Keratinocyte (primary cell): ENCODE measurements at regions not wholly inside any gene's neighbourhood (a gene's known extent, or its start where the extent isn't known, plus 50 kb on each side); places are given as distances from the start of the nearest gene placed in this dataset.

Source experiments
- DNase-seq: peaks from one replicate; pipeline ENCODE4 v3.0.0-alpha.2; 2011; ENCODE audit warnings: low read depth, missing footprints, low spot score
- FAIRE-seq: peaks from 2 replicates; lab custom pipeline; 2011; peaks lifted over from hg19 to GRCh38; lab: Jason Lieb, UNC
- H2AFZ ChIP-seq: 2 replicates; pipeline ENCODE4 v1.6.0; 2012; ENCODE audit warnings: low read length, control low read depth, inconsistent platforms; ENCODE audit not compliant: control insufficient read depth
- H3K27ac ChIP-seq: 2 replicates; pipeline ENCODE4 v1.5.1; 2011; ENCODE audit warnings: low read length; ENCODE audit not compliant: control insufficient read depth, insufficient read depth
- H3K27me3 ChIP-seq: 3 replicates; pipeline ENCODE4 v1.6.0; 2011; ENCODE audit warnings: low read length; ENCODE audit not compliant: control insufficient read depth, insufficient read depth; ENCODE audit errors: extremely low read depth
- H3K36me3 ChIP-seq, 2 experiments: 2 replicates in 1 of 2; 3 replicates in 1 of 2; pipeline ENCODE4 v1.5.1; 2011; ENCODE audit warnings: low read length in 2 of 2, mild to moderate bottlenecking in 1 of 2; ENCODE audit not compliant: control insufficient read depth in 2 of 2, insufficient read depth in 2 of 2; ENCODE audit errors: extremely low read depth in 1 of 2
- H3K4me1 ChIP-seq: 3 replicates; pipeline ENCODE4 v1.5.1; 2011; ENCODE audit warnings: low read length; ENCODE audit not compliant: control insufficient read depth, insufficient read depth; ENCODE audit errors: extremely low read depth
- H3K4me2 ChIP-seq: 3 replicates; pipeline ENCODE4 v1.6.0; 2011; ENCODE audit warnings: low read depth, low read length; ENCODE audit not compliant: control insufficient read depth, insufficient read depth; ENCODE audit errors: extremely low read depth
- H3K4me3 ChIP-seq, 3 experiments: fragments of 200-600 bp in 1 of 3; sonication (generic) in 1 of 3; 2 replicates in 2 of 3; 3 replicates in 1 of 3; pipeline ENCODE4 v1.5.1; 2011 to 2016; ENCODE audit warnings: low read length in 3 of 3, mild to moderate bottlenecking in 3 of 3, control low read depth in 2 of 3, inconsistent platforms in 1 of 3, low read depth in 1 of 3, mixed read lengths in 1 of 3, mixed run types in 1 of 3, moderate library complexity in 1 of 3; ENCODE audit not compliant: control insufficient read depth in 2 of 3, insufficient read depth in 2 of 3; ENCODE audit errors: extremely low read depth in 1 of 3
- H3K79me2 ChIP-seq: 2 replicates; pipeline ENCODE4 v1.6.0; 2012; ENCODE audit warnings: low read length; ENCODE audit not compliant: control insufficient read depth, insufficient read depth
- H3K9ac ChIP-seq: 3 replicates; pipeline ENCODE4 v1.6.0; 2011; ENCODE audit warnings: low read length; ENCODE audit not compliant: control insufficient read depth, insufficient read depth; ENCODE audit errors: extremely low read depth
- H3K9me1 ChIP-seq: 3 replicates; pipeline ENCODE4 v1.6.0; 2011; ENCODE audit warnings: low read length; ENCODE audit not compliant: control insufficient read depth, insufficient read depth; ENCODE audit errors: extremely low read depth
- H3K9me3 ChIP-seq: 2 replicates; pipeline ENCODE4 v1.5.1; 2012; ENCODE audit warnings: low read depth, low read length; ENCODE audit not compliant: control insufficient read depth
- H4K20me1 ChIP-seq: 3 replicates; pipeline ENCODE4 v1.6.0; 2011; ENCODE audit warnings: low read length; ENCODE audit not compliant: control insufficient read depth, insufficient read depth; ENCODE audit errors: extremely low read depth
- EZH2 ChIP-seq: IDR thresholded peaks from one replicate; pipeline ENCODE4 v1.6.1; 2012; ENCODE audit warnings: inconsistent platforms, mild to moderate bottlenecking, low read length, moderate library complexity
- dilution Hi-C: fragments of 300-500 bp; cut with MboI; formaldehyde crosslinking; loops from one replicate; pipeline ENCODE4 v1.7.0; 2020; ENCODE audit warnings: low sequenced_read_pairs; ENCODE audit not compliant: extremely low pct_ligation_motif_present
- TF ChIP-seq, protein P1 (sequence below), 3 experiments: IDR thresholded peaks in 1 of 3; conservative IDR thresholded peaks in 1 of 3; optimal IDR thresholded peaks in 1 of 3; 2 replicates in 2 of 3; 3 replicates in 1 of 3; pipeline versions ENCODE3 to v1.5.1; 2011; ENCODE audit warnings: low read length in 3 of 3, mild to moderate bottlenecking in 3 of 3, moderate library complexity in 2 of 3, control low read depth in 1 of 3, inconsistent platforms in 1 of 3; ENCODE audit not compliant: insufficient read depth in 2 of 3; ENCODE audit errors: extremely low read depth in 1 of 3

DNA sequence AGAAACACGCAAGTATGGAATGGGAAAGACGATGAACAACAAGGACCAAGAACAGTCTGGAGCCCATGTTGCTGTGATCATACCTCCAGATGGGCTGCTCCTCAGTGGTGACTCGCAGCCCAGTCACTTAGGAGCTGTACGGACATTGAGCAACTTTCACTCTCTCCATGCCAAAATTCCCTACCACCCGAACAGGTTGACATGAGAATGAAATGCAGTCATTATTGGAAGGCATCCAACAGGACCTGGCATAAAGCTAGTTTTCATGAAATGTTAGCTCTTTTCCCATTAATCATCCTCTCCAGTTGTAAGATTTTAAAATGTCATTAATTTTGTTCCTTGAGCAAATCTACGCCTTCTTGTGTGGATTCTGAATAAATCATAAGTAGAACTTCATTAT, 82.7 kb upstream of the GPM6B start:
- H3K9ac ChIP-seq, result peak overlapping the region; percentile 29
- peak; percentile 97 for FAIRE-seq

GRCh38 chrX:13898603-13899002, 81.7 kb upstream of the GPM6B start:
- Histone ChIP-seq H4K20me1 (no peaks in the 10 kb centered on the region), H3K4me1 (peaks cover 16% of the 10 kb centered on the region), H3K79me2 (no peaks in the 10 kb centered on the region), H2AFZ (peak overlapping the region; percentile 10), H3K4me2 (peak overlapping the region; percentile 31), H3K27me3 (no peaks in the 10 kb centered on the region), H3K4me3 (no peak overlapping the region), H3K9ac (peak overlapping the region; percentile 45), H3K9me1 (no peaks in the 10 kb centered on the region), H3K9me3 (no peaks in the 10 kb centered on the region), H3K36me3 (no peaks in the 10 kb centered on the region), H3K27ac (peak overlapping the region; percentile 76)
- peak; percentile 53 for DNase-seq
- dilution Hi-C loops, result no loop called here
- FAIRE-seq, result peak; percentile 66
- TF ChIP-seq EZH2, result no peak

More for the DNA sequence above, 82.7 kb upstream of the GPM6B start:
- Histone ChIP-seq H3K4me2 (peak overlapping the region; percentile 39), H3K9me3 (no peaks in the 10 kb centered on the region), H3K9me1 (no peaks in the 10 kb centered on the region), H2AFZ (no peak overlapping the region), H4K20me1 (no peaks in the 10 kb centered on the region), H3K4me1 (peaks cover 16% of the 10 kb centered on the region), H3K27ac (peak overlapping the region; percentile 76), H3K36me3 (no peaks in the 10 kb centered on the region), H3K27me3 (no peaks in the 10 kb centered on the region), H3K4me3 (no peak overlapping the region), H3K79me2 (no peaks in the 10 kb centered on the region)
- dilution Hi-C loops, result no loop called here
- DNase-seq, result peak; percentile 89
- TF ChIP-seq, protein P1, sequence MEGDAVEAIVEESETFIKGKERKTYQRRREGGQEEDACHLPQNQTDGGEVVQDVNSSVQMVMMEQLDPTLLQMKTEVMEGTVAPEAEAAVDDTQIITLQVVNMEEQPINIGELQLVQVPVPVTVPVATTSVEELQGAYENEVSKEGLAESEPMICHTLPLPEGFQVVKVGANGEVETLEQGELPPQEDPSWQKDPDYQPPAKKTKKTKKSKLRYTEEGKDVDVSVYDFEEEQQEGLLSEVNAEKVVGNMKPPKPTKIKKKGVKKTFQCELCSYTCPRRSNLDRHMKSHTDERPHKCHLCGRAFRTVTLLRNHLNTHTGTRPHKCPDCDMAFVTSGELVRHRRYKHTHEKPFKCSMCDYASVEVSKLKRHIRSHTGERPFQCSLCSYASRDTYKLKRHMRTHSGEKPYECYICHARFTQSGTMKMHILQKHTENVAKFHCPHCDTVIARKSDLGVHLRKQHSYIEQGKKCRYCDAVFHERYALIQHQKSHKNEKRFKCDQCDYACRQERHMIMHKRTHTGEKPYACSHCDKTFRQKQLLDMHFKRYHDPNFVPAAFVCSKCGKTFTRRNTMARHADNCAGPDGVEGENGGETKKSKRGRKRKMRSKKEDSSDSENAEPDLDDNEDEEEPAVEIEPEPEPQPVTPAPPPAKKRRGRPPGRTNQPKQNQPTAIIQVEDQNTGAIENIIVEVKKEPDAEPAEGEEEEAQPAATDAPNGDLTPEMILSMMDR (optimal IDR thresholded peaks at IDR 0.05 in 1 of 3, IDR thresholded peaks at IDR 0.05 in 1 of 3, conservative IDR thresholded peaks at IDR 0.05 in 1 of 3; ENCODE audit: extremely low read depth in 1 of 3, insufficient read depth in 2 of 3, low read length in 3 of 3), result no peak
- TF ChIP-seq EZH2, result no peak

DNA sequence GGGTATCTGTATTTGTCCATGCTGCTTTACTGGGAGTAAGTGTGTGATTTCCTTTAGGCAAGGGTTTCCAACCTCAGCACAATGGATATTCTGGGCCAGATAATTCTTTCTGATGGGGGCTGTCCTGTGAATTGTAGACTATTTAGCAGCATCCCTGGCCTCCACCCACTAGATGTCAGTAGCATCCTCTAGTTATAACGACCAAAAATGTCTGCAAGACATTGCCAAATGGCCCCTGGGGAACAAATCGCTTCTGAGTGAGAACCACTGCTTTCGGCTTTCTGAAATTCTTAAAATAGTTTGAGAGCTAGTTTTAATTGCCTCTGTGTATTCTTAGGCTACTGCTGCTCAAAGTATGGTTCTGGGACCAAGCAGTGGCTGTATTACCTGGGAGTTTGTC, 81.2 kb upstream of the GPM6B start:
- Histone ChIP-seq H3K36me3 (no peaks in the 10 kb centered on the region), H3K9me1 (no peaks in the 10 kb centered on the region), H3K9me3 (no peaks in the 10 kb centered on the region), H3K4me2 (peak overlapping the region; percentile 31), H3K4me3 (no peak overlapping the region), H3K27me3 (no peaks in the 10 kb centered on the region), H4K20me1 (no peaks in the 10 kb centered on the region), H3K9ac (peak overlapping the region; percentile 45), H3K79me2 (no peaks in the 10 kb centered on the region), H3K27ac (peak overlapping the region; percentile 74), H3K4me1 (peaks cover 16% of the 10 kb centered on the region), H2AFZ (peak overlapping the region; percentile 10)
- FAIRE-seq (no peak), DNase-seq (no peak)
- dilution Hi-C loops, result no loop called here
- TF ChIP-seq EZH2, result no peak
- TF ChIP-seq, protein P1 (optimal IDR thresholded peaks at IDR 0.05 in 1 of 3, IDR thresholded peaks at IDR 0.05 in 1 of 3, conservative IDR thresholded peaks at IDR 0.05 in 1 of 3; ENCODE audit: extremely low read depth in 1 of 3, insufficient read depth in 2 of 3, low read length in 3 of 3), result peak; percentile 37 to 53 (median 39)
